ENCODE measurements at regions not wholly inside any gene's neighbourhood (a gene's known extent, or its start where the extent isn't known, plus 50 kb on each side); places are given as distances from the start of the nearest gene placed in this dataset.

GRCh38 chr17:53148058-53148457 is 674.7 kb upstream of the KIF2B start:
- TF ChIP-seq CTCF (IDR thresholded peaks at IDR 0.05) (no peak), POLR2A (IDR thresholded peaks at IDR 0.05) (no peak)
